ENCODE measurements at regions not wholly inside any gene's neighbourhood (a gene's known extent, or its start where the extent isn't known, plus 50 kb on each side); places are given as distances from the start of the nearest gene placed in this dataset.
"Not testable (repeated sequence)": the region's sequence is repeated elsewhere in the genome, so short reads cannot be mapped to it uniquely, and the experiment has no call there.

- no peaks in the 10 kb centered on the region for H3K4me1 ChIP-seq (ENCODE audit: control insufficient read depth, insufficient read depth, low read length)
- H3K4me3 ChIP-seq (ENCODE audit: low read length in 2 of 2) = no peak overlapping the region
- H3K27me3 ChIP-seq (ENCODE audit: control insufficient read depth in 1 of 2, insufficient read depth in 2 of 2, low read length in 2 of 2) = no peaks in the 10 kb centered on the region
- no peak overlapping the region for H3K27ac ChIP-seq (ENCODE audit: low read length)
- H3K9ac ChIP-seq (ENCODE audit: low read length in 2 of 2) = no peak overlapping the region
- no peaks in the 10 kb centered on the region for H3K36me3 ChIP-seq (ENCODE audit: control insufficient read depth in 2 of 2, insufficient read depth in 2 of 2, low read length in 2 of 2)
- no peaks in the 10 kb centered on the region for H3K9me3 ChIP-seq (ENCODE audit: control insufficient read depth in 2 of 2, low read length in 2 of 2)
Observed at GRCh38 chr4:187500796-187501195, 494.8 kb upstream of the ZFP42 start.

GRCh38 chr4:187501731-187502130 lies 493.8 kb upstream of the ZFP42 start:
- no peak overlapping the region for H3K9ac ChIP-seq (ENCODE audit: low read length in 2 of 2)
- H3K27me3 ChIP-seq (ENCODE audit: control insufficient read depth in 1 of 2, insufficient read depth in 2 of 2, low read length in 2 of 2) = no peaks in the 10 kb centered on the region
- no peaks in the 10 kb centered on the region for H3K9me3 ChIP-seq (ENCODE audit: control insufficient read depth in 2 of 2, low read length in 2 of 2)
- no peak overlapping the region for H3K4me3 ChIP-seq (ENCODE audit: low read length in 2 of 2)
- H3K4me1 ChIP-seq (ENCODE audit: control insufficient read depth, insufficient read depth, low read length) = no peaks in the 10 kb centered on the region
- no peak overlapping the region for H3K27ac ChIP-seq (ENCODE audit: low read length)
- no peaks in the 10 kb centered on the region for H3K36me3 ChIP-seq (ENCODE audit: control insufficient read depth in 2 of 2, insufficient read depth in 2 of 2, low read length in 2 of 2)

- no peak overlapping the region for H3K27ac ChIP-seq (ENCODE audit: low read length)
- H3K4me1 ChIP-seq (ENCODE audit: control insufficient read depth, insufficient read depth, low read length) = no peaks in the 10 kb centered on the region
- H3K9me3 ChIP-seq (ENCODE audit: control insufficient read depth in 2 of 2, low read length in 2 of 2) = no peaks in the 10 kb centered on the region
- no peak overlapping the region for H3K4me3 ChIP-seq (ENCODE audit: low read length in 2 of 2)
- H3K27me3 ChIP-seq (ENCODE audit: control insufficient read depth in 1 of 2, insufficient read depth in 2 of 2, low read length in 2 of 2) = no peaks in the 10 kb centered on the region
- H3K36me3 ChIP-seq (ENCODE audit: control insufficient read depth in 2 of 2, insufficient read depth in 2 of 2, low read length in 2 of 2) = no peaks in the 10 kb centered on the region
- H3K9ac ChIP-seq (ENCODE audit: low read length in 2 of 2) = no peak overlapping the region
Observed at GRCh38 chr4:187504974-187505797, 490.4 kb upstream of the ZFP42 start.

GRCh38 chr4:187505798-187506141 lies 489.8 kb upstream of the ZFP42 start:
- H3K4me1 ChIP-seq (ENCODE audit: control insufficient read depth, insufficient read depth, low read length); H3K27ac ChIP-seq (ENCODE audit: low read length); H3K9ac ChIP-seq (ENCODE audit: low read length in 2 of 2); H3K4me3 ChIP-seq (ENCODE audit: low read length in 2 of 2); H3K9me3 ChIP-seq (ENCODE audit: control insufficient read depth in 2 of 2, low read length in 2 of 2); H3K36me3 ChIP-seq (ENCODE audit: control insufficient read depth in 2 of 2, insufficient read depth in 2 of 2, low read length in 2 of 2); H3K27me3 ChIP-seq (ENCODE audit: control insufficient read depth in 1 of 2, insufficient read depth in 2 of 2, low read length in 2 of 2): not testable (repeated sequence)

- Histone ChIP-seq H3K36me3 (ENCODE audit: control insufficient read depth in 2 of 2, insufficient read depth in 2 of 2, low read length in 2 of 2) (no peaks in the 10 kb centered on the region), H3K9me3 (ENCODE audit: control insufficient read depth in 2 of 2, low read length in 2 of 2) (no peaks in the 10 kb centered on the region), H3K27ac (ENCODE audit: low read length) (no peak overlapping the region), H3K4me3 (ENCODE audit: low read length in 2 of 2) (no peak overlapping the region), H3K9ac (ENCODE audit: low read length in 2 of 2) (no peak overlapping the region), H3K27me3 (ENCODE audit: control insufficient read depth in 1 of 2, insufficient read depth in 2 of 2, low read length in 2 of 2) (no peaks in the 10 kb centered on the region), H3K4me1 (ENCODE audit: control insufficient read depth, insufficient read depth, low read length) (no peaks in the 10 kb centered on the region)
Observed at GRCh38 chr4:187516224-187516623, 479.3 kb upstream of the ZFP42 start.

GRCh38 chr4:187541666-187542065 lies 453.9 kb upstream of the ZFP42 start:
- Histone ChIP-seq H3K4me1 (ENCODE audit: control insufficient read depth, insufficient read depth, low read length) (no peaks in the 10 kb centered on the region), H3K27ac (ENCODE audit: low read length) (no peak overlapping the region), H3K9me3 (ENCODE audit: control insufficient read depth in 2 of 2, low read length in 2 of 2) (no peaks in the 10 kb centered on the region), H3K27me3 (ENCODE audit: control insufficient read depth in 1 of 2, insufficient read depth in 2 of 2, low read length in 2 of 2) (no peaks in the 10 kb centered on the region), H3K4me3 (ENCODE audit: low read length in 2 of 2) (no peak overlapping the region), H3K36me3 (ENCODE audit: control insufficient read depth in 2 of 2, insufficient read depth in 2 of 2, low read length in 2 of 2) (no peaks in the 10 kb centered on the region), H3K9ac (ENCODE audit: low read length in 2 of 2) (no peak overlapping the region)

GRCh38 chr4:187544461-187545053 lies 451.0 kb upstream of the ZFP42 start:
- Histone ChIP-seq H3K9ac (ENCODE audit: low read length in 2 of 2) (no peak overlapping the region), H3K27me3 (ENCODE audit: control insufficient read depth in 1 of 2, insufficient read depth in 2 of 2, low read length in 2 of 2) (no peaks in the 10 kb centered on the region), H3K4me3 (ENCODE audit: low read length in 2 of 2) (no peak overlapping the region), H3K36me3 (ENCODE audit: control insufficient read depth in 2 of 2, insufficient read depth in 2 of 2, low read length in 2 of 2) (no peaks in the 10 kb centered on the region), H3K27ac (ENCODE audit: low read length) (no peak overlapping the region), H3K9me3 (ENCODE audit: control insufficient read depth in 2 of 2, low read length in 2 of 2) (no peaks in the 10 kb centered on the region), H3K4me1 (ENCODE audit: control insufficient read depth, insufficient read depth, low read length) (no peaks in the 10 kb centered on the region)

- no peak overlapping the region for H3K9ac ChIP-seq (ENCODE audit: low read length in 2 of 2)
Observed at GRCh38 chr4:187547316-187547715, 448.3 kb upstream of the ZFP42 start.

GRCh38 chr4:187550256-187550950 lies 445.2 kb upstream of the ZFP42 start:
- no peaks in the 10 kb centered on the region for H3K36me3 ChIP-seq (ENCODE audit: control insufficient read depth in 2 of 2, insufficient read depth in 2 of 2, low read length in 2 of 2)
- no peaks in the 10 kb centered on the region for H3K9me3 ChIP-seq (ENCODE audit: control insufficient read depth in 2 of 2, low read length in 2 of 2)
- H3K4me3 ChIP-seq (ENCODE audit: low read length in 2 of 2) = no peak overlapping the region
- H3K27me3 ChIP-seq (ENCODE audit: control insufficient read depth in 1 of 2, insufficient read depth in 2 of 2, low read length in 2 of 2) = no peaks in the 10 kb centered on the region
- H3K9ac ChIP-seq (ENCODE audit: low read length in 2 of 2) = no peak overlapping the region
- H3K27ac ChIP-seq (ENCODE audit: low read length) = no peak overlapping the region
- no peaks in the 10 kb centered on the region for H3K4me1 ChIP-seq (ENCODE audit: control insufficient read depth, insufficient read depth, low read length)

More at GRCh38 chr4:187547316-187547715, 448.3 kb upstream of the ZFP42 start:
- Histone ChIP-seq H3K36me3 (ENCODE audit: control insufficient read depth in 2 of 2, insufficient read depth in 2 of 2, low read length in 2 of 2) (no peaks in the 10 kb centered on the region), H3K27me3 (ENCODE audit: control insufficient read depth in 1 of 2, insufficient read depth in 2 of 2, low read length in 2 of 2) (no peaks in the 10 kb centered on the region), H3K27ac (ENCODE audit: low read length) (no peak overlapping the region), H3K4me3 (ENCODE audit: low read length in 2 of 2) (no peak overlapping the region), H3K4me1 (ENCODE audit: control insufficient read depth, insufficient read depth, low read length) (no peaks in the 10 kb centered on the region), H3K9me3 (ENCODE audit: control insufficient read depth in 2 of 2, low read length in 2 of 2) (no peaks in the 10 kb centered on the region)

- H3K27me3 ChIP-seq (ENCODE audit: control insufficient read depth in 1 of 2, insufficient read depth in 2 of 2, low read length in 2 of 2) = no peaks in the 10 kb centered on the region
- no peak overlapping the region for H3K9ac ChIP-seq (ENCODE audit: low read length in 2 of 2)
- H3K4me1 ChIP-seq (ENCODE audit: control insufficient read depth, insufficient read depth, low read length) = no peaks in the 10 kb centered on the region
- H3K9me3 ChIP-seq (ENCODE audit: control insufficient read depth in 2 of 2, low read length in 2 of 2) = peaks cover 4% of the 10 kb centered on the region in 2 donors
- no peak overlapping the region for H3K4me3 ChIP-seq (ENCODE audit: low read length in 2 of 2)
- H3K36me3 ChIP-seq (ENCODE audit: control insufficient read depth in 2 of 2, insufficient read depth in 2 of 2, low read length in 2 of 2) = no peaks in the 10 kb centered on the region
- H3K27ac ChIP-seq (ENCODE audit: low read length) = no peak overlapping the region
Observed at GRCh38 chr4:187552781-187553180, 442.8 kb upstream of the ZFP42 start.

- Histone ChIP-seq H3K4me3 (ENCODE audit: low read length in 2 of 2) (no peak overlapping the region), H3K36me3 (ENCODE audit: control insufficient read depth in 2 of 2, insufficient read depth in 2 of 2, low read length in 2 of 2) (no peaks in the 10 kb centered on the region), H3K27ac (ENCODE audit: low read length) (no peak overlapping the region), H3K9me3 (ENCODE audit: control insufficient read depth in 2 of 2, low read length in 2 of 2) (peaks cover 4% of the 10 kb centered on the region in 2 donors), H3K9ac (ENCODE audit: low read length in 2 of 2) (no peak overlapping the region), H3K4me1 (ENCODE audit: control insufficient read depth, insufficient read depth, low read length) (no peaks in the 10 kb centered on the region), H3K27me3 (ENCODE audit: control insufficient read depth in 1 of 2, insufficient read depth in 2 of 2, low read length in 2 of 2) (no peaks in the 10 kb centered on the region)
Observed at GRCh38 chr4:187555174-187555573, 440.4 kb upstream of the ZFP42 start.
